OCI-LY7 (cell line): ENCODE measurements at regions not wholly inside any gene's neighbourhood (a gene's known extent, or its start where the extent isn't known, plus 50 kb on each side); places are given as distances from the start of the nearest gene placed in this dataset.

Source experiments
- EZH2phosphoT487 ChIP-seq: fragments of 200-600 bp; sonication (generic); IDR thresholded peaks from 2 replicates; pipeline ENCODE4 v1.6.1; 2018; ENCODE audit warnings: low read depth, borderline replicate concordance, mild to moderate bottlenecking, mixed run types, antibody characterized with exemption, low read length, moderate library complexity, mixed read lengths
- TF ChIP-seq, protein P1 (sequence below): fragments of 200-600 bp; sonication (generic); conservative IDR thresholded peaks from 2 replicates; pipeline ENCODE4 v1.5.1; 2014; ENCODE audit warnings: mild to moderate bottlenecking, antibody characterized with exemption, low read length, moderate library complexity, mixed read lengths

DNA sequence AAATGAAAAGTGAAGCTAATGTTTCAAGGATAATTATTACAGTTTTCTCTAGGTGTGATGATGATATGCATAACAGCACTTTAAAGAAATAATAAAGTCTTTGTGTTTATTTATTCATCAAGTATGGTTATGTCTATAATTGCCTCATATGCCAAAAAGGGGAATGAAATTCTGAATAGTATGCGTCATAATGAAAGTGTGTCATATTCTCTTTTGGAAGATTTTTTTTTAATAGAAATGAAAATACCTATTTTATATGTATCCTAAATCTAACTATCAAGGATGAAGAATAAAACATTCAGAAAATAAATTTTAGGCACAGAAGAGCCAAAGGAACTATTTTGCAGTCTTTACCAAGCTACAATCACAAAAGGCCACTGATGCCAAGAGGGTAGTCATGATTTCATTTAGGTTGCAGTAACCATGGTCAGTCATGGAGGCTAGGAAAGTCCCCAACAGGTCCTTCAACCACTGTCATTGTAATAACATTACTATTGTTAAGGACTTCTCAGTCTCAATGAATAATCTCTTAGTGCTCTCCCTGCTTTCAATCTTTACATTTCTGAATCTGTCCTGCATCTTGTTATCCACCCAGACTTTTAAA, 712.5 kb downstream of the DCDC2C start:
- TF ChIP-seq, protein P1, sequence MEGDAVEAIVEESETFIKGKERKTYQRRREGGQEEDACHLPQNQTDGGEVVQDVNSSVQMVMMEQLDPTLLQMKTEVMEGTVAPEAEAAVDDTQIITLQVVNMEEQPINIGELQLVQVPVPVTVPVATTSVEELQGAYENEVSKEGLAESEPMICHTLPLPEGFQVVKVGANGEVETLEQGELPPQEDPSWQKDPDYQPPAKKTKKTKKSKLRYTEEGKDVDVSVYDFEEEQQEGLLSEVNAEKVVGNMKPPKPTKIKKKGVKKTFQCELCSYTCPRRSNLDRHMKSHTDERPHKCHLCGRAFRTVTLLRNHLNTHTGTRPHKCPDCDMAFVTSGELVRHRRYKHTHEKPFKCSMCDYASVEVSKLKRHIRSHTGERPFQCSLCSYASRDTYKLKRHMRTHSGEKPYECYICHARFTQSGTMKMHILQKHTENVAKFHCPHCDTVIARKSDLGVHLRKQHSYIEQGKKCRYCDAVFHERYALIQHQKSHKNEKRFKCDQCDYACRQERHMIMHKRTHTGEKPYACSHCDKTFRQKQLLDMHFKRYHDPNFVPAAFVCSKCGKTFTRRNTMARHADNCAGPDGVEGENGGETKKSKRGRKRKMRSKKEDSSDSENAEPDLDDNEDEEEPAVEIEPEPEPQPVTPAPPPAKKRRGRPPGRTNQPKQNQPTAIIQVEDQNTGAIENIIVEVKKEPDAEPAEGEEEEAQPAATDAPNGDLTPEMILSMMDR, result no peak
- TF ChIP-seq EZH2phosphoT487, result no peak
